22Rv1 (cell line): ENCODE measurements at regions not wholly inside any gene's neighbourhood (a gene's known extent, or its start where the extent isn't known, plus 50 kb on each side); places are given as distances from the start of the nearest gene placed in this dataset.
"Not testable (repeated sequence)": the region's sequence is repeated elsewhere in the genome, so short reads cannot be mapped to it uniquely, and the experiment has no call there.

ENCODE experiments used
- H3K27ac ChIP-seq: fragments of 450-650 bp; 2 replicates; pipeline ENCODE4 v1.5.1; 2017
- CTCF ChIP-seq: fragments of 450-650 bp; IDR thresholded peaks from 2 replicates; pipeline ENCODE4 v1.5.1; 2017; ENCODE audit warnings: mild to moderate bottlenecking
- ZFX ChIP-seq: fragments of 450-650 bp; IDR thresholded peaks from 2 replicates; pipeline ENCODE4 v1.6.1; 2017; ENCODE audit warnings: antibody characterized with exemption, borderline replicate concordance

- TF ChIP-seq ZFX (no peak), CTCF (no peak)
Measured at GRCh38 chr6:134406311-134406710, 88.4 kb upstream of the SGK1 start.

GRCh38 chr6:134405386-134406087 is 87.6 kb upstream of the SGK1 start:
- TF ChIP-seq ZFX (no peak), CTCF (no peak)
- no peak overlapping the region for H3K27ac ChIP-seq

More at GRCh38 chr6:134406311-134406710, 88.4 kb upstream of the SGK1 start:
- no peak overlapping the region for H3K27ac ChIP-seq

GRCh38 chr6:134403312-134403711 is 85.4 kb upstream of the SGK1 start:
- H3K27ac ChIP-seq = not testable (repeated sequence)

GRCh38 chr6:134402372-134402984 is 84.6 kb upstream of the SGK1 start:
- TF ChIP-seq ZFX = no peak
- peak overlapping the region; percentile 72; the same call in 1 of the 2 replicates for H3K27ac ChIP-seq

- H3K27ac ChIP-seq = peak overlapping the region; percentile 72
- no peak for TF ChIP-seq CTCF
- TF ChIP-seq ZFX = no peak
Measured at GRCh38 chr6:134400941-134401340, 83.0 kb upstream of the SGK1 start.

GRCh38 chr6:134398453-134398852 is 80.5 kb upstream of the SGK1 start:
- TF ChIP-seq CTCF = no peak
- no peak for TF ChIP-seq ZFX
- no peak overlapping the region for H3K27ac ChIP-seq

GRCh38 chr6:134397676-134398075 is 79.8 kb upstream of the SGK1 start:
- no peak overlapping the region for H3K27ac ChIP-seq
- TF ChIP-seq CTCF (no peak), ZFX (no peak)

GRCh38 chr6:134394905-134395304 is 77.0 kb upstream of the SGK1 start:
- no peak overlapping the region for H3K27ac ChIP-seq
- TF ChIP-seq CTCF = no peak
- no peak for TF ChIP-seq ZFX
